ENCODE measurements at regions not wholly inside any gene's neighbourhood (a gene's known extent, or its start where the extent isn't known, plus 50 kb on each side); places are given as distances from the start of the nearest gene placed in this dataset.

DNA sequence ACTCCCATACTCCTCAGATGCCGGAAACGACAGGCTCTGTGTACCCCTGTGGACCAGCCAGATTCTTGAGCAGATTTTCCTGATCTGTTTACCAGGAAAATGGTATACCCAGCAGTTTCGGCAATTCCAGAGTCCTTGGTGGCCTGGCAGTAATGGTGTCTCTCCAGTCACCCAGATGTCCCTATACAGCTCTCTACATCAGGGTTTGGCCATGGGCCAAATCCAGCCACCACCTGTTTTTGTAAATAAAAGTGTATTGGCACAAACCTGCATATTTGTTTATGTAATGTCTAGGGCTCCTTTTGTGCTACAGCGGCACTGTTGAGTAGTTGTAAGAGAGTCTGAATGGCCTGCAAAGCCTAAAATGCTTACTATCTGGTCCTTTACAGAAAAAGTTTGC is 491.3 kb downstream of the RPS24 start:
- no peak for DNase-seq (ENCODE audit: low spot score)
- Mint-ChIP-seq H3K27ac (ENCODE audit: unreplicated experiment) (no peak overlapping the region), H3K27me3 (ENCODE audit: low read depth) (no peaks in the 10 kb centered on the region), H3K4me3 (ENCODE audit: unreplicated experiment) (no peak overlapping the region), H3K36me3 (ENCODE audit: low read depth) (peaks cover 2% of the 10 kb centered on the region), H3K4me1 (ENCODE audit: low read depth) (peaks cover 4% of the 10 kb centered on the region), H3K9me3 (ENCODE audit: low read depth) (peaks cover 6% of the 10 kb centered on the region)
- TF ChIP-seq, protein P1, sequence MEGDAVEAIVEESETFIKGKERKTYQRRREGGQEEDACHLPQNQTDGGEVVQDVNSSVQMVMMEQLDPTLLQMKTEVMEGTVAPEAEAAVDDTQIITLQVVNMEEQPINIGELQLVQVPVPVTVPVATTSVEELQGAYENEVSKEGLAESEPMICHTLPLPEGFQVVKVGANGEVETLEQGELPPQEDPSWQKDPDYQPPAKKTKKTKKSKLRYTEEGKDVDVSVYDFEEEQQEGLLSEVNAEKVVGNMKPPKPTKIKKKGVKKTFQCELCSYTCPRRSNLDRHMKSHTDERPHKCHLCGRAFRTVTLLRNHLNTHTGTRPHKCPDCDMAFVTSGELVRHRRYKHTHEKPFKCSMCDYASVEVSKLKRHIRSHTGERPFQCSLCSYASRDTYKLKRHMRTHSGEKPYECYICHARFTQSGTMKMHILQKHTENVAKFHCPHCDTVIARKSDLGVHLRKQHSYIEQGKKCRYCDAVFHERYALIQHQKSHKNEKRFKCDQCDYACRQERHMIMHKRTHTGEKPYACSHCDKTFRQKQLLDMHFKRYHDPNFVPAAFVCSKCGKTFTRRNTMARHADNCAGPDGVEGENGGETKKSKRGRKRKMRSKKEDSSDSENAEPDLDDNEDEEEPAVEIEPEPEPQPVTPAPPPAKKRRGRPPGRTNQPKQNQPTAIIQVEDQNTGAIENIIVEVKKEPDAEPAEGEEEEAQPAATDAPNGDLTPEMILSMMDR (IDR thresholded peaks at IDR 0.05): no peak

DNA sequence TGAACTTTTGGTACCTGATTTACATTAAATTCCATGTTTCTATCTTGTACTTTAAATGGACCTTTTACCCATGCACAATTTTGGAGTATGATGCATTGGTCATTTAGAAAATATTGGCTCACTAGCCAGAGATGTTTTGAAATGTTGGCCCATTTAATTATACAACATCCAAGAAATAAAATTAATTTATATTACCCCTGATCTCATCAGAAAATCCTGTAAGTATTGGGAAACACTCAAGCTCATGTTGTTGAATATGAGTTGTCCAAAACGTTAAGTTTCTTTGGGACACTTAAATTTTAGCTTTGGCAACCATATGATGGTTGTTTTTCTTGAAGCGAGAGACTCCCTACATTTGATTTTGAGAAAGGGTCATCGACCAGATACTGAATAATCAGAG is 492.7 kb downstream of the RPS24 start:
- H3K36me3 Mint-ChIP-seq (ENCODE audit: low read depth): peaks cover 2% of the 10 kb centered on the region
- DNase-seq (ENCODE audit: low spot score): no peak

DNA sequence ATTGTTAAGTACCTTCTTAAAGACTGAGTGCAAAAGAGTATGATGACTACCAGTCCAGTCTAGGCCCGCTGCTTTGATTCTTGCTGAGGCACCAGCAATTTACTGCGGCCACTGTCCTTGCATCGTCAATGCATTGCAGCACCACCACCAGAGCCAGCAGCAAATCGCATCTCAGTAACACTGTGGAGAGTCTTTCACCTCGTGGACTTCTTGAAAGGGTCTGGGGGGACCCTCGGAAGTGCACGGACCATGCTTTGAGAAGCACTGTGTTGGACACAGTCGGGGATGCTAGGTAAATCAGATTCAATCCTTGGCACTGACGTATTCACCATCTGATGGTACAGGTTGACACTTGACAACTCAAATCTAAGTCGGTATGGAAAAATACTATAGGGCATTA is 493.6 kb downstream of the RPS24 start:
- H3K27ac Mint-ChIP-seq (ENCODE audit: unreplicated experiment): no peak overlapping the region
- no peak for DNase-seq (ENCODE audit: low spot score)
- TF ChIP-seq, protein P1 (IDR thresholded peaks at IDR 0.05): no peak
- no peaks in the 10 kb centered on the region for H3K4me1 Mint-ChIP-seq (ENCODE audit: low read depth)
- peaks cover 6% of the 10 kb centered on the region for H3K9me3 Mint-ChIP-seq (ENCODE audit: low read depth)
- H3K36me3 Mint-ChIP-seq (ENCODE audit: low read depth): peaks cover 2% of the 10 kb centered on the region
- no peak overlapping the region for H3K4me3 Mint-ChIP-seq (ENCODE audit: unreplicated experiment)
- H3K27me3 Mint-ChIP-seq (ENCODE audit: low read depth): peaks cover under 1% of the 10 kb centered on the region

More for the DNA sequence above, 492.7 kb downstream of the RPS24 start:
- Mint-ChIP-seq H3K27me3 (ENCODE audit: low read depth) (no peaks in the 10 kb centered on the region), H3K9me3 (ENCODE audit: low read depth) (peaks cover 6% of the 10 kb centered on the region), H3K4me1 (ENCODE audit: low read depth) (no peaks in the 10 kb centered on the region), H3K4me3 (ENCODE audit: unreplicated experiment) (no peak overlapping the region), H3K27ac (ENCODE audit: unreplicated experiment) (no peak overlapping the region)
- TF ChIP-seq, protein P1 (IDR thresholded peaks at IDR 0.05): no peak

DNA sequence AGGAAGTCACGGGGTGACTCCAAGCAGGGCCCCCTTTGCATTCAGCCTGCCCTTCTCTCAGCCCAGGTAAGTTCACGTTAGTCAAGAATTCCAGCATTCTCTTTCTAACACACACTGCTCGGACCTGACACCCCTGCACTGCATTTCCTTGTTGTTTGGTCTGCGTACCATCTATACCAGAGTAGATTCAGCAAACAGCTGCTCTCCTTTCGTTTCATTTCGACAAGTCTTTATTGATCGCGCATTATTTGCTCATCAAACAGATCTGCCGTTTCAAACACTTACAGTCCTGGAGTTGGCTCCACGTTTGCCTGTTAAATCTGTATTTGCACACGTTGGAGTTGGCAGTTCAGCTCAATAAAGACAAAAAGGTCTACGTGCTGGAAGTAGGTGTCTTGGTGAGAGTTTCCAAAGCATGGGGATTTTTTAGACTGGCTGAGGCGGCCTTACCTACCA is 495.1 kb downstream of the RPS24 start:
- no peak for DNase-seq (ENCODE audit: low spot score)
- Mint-ChIP-seq H3K36me3 (ENCODE audit: low read depth) (peaks cover 2% of the 10 kb centered on the region), H3K9me3 (ENCODE audit: low read depth) (peaks cover 6% of the 10 kb centered on the region), H3K27me3 (ENCODE audit: low read depth) (peaks cover 6% of the 10 kb centered on the region), H3K4me3 (ENCODE audit: unreplicated experiment) (no peak overlapping the region), H3K4me1 (ENCODE audit: low read depth) (no peaks in the 10 kb centered on the region), H3K27ac (ENCODE audit: unreplicated experiment) (no peak overlapping the region)
- TF ChIP-seq, protein P1 (IDR thresholded peaks at IDR 0.05): no peak

DNA sequence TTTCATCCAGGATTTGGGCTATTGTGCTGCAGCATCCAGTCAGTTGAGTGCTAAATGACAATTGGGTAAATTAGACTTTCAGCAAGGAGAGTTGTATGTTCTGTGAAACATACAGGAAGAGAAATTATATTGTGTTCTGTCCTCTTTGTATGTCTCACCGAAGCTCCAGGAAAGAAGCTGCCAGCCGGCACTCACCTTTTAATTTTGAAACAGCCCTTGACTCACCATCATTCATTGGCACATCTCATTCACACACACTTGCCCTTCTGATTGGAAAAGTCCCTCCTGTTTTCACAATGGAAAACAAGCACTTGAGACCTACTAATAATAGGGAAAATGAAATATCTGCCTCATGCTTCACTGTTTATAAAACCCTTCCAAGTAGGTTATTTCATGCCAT is 495.6 kb downstream of the RPS24 start:
- H3K4me1 Mint-ChIP-seq (ENCODE audit: low read depth): no peaks in the 10 kb centered on the region
- peaks cover 6% of the 10 kb centered on the region for H3K27me3 Mint-ChIP-seq (ENCODE audit: low read depth)

More for the DNA sequence above, 495.6 kb downstream of the RPS24 start:
- H3K36me3 Mint-ChIP-seq (ENCODE audit: low read depth): peaks cover 2% of the 10 kb centered on the region
- DNase-seq (ENCODE audit: low spot score): no peak
- peaks cover 6% of the 10 kb centered on the region for H3K9me3 Mint-ChIP-seq (ENCODE audit: low read depth)
- TF ChIP-seq, protein P1 (IDR thresholded peaks at IDR 0.05): no peak
- H3K27ac Mint-ChIP-seq (ENCODE audit: unreplicated experiment): no peak overlapping the region
- H3K4me3 Mint-ChIP-seq (ENCODE audit: unreplicated experiment): no peak overlapping the region
